PC-9 (cell line): ENCODE measurements at regions not wholly inside any gene's neighbourhood (a gene's known extent, or its start where the extent isn't known, plus 50 kb on each side); places are given as distances from the start of the nearest gene placed in this dataset.

ENCODE experiments used
- BruUV-seq: library from RNA; stranded (reverse); fragments of 400-500 nt; replicated peaks from 2 replicates; lab custom pipeline; 2021; lab: Mats Ljungman, UMichigan
- CTCF ChIA-PET: fragments of 300-600 bp; sonication (Branson Sonifier 250); formaldehyde crosslinking; loops from one replicate; lab custom pipeline; 2022; ENCODE audit warnings: antibody characterized with exemption; lab: Charles Lee
- POLR2A ChIA-PET: fragments of 300-600 bp; sonication (Branson Sonifier 250); formaldehyde crosslinking; loops from one replicate; lab custom pipeline; 2022; ENCODE audit warnings: antibody characterized with exemption; ENCODE audit not compliant: unreplicated experiment; lab: Charles Lee
- DNase-seq, 2 experiments: peaks; one replicate each; pipeline versions ENCODE4 v3.0.0 to v3.0.0-alpha.2; 2015 to 2022; ENCODE audit warnings: mixed read lengths in 1 of 2
- H2AFZ ChIP-seq: fragments of 200-600 bp; sonication (generic); 2 replicates; pipeline ENCODE4 v1.8.1; 2017; ENCODE audit warnings: antibody characterized with exemption
- H3F3A ChIP-seq: fragments of 200-600 bp; sonication (generic); 2 replicates; pipeline ENCODE4 v1.8.1; 2017; ENCODE audit warnings: antibody characterized with exemption, mild to moderate bottlenecking, low read depth; ENCODE audit not compliant: insufficient read depth
- H3K27ac ChIP-seq: fragments of 200-600 bp; sonication (generic); 2 replicates; pipeline ENCODE4 v1.6.1; 2016; ENCODE audit warnings: mixed run types
- H3K27me3 ChIP-seq: fragments of 200-600 bp; sonication (generic); 2 replicates; pipeline ENCODE4 v1.6.1; 2016; ENCODE audit warnings: low read depth, mixed run types; ENCODE audit not compliant: insufficient read depth
- H3K36me3 ChIP-seq: fragments of 200-600 bp; sonication (generic); 2 replicates; pipeline ENCODE4 v1.6.1; 2016; ENCODE audit warnings: low read depth, mixed run types
- H3K4me1 ChIP-seq: fragments of 200-600 bp; sonication (generic); replicated peaks from 2 replicates; pipeline ENCODE4 v1.6.1; 2016; ENCODE audit warnings: mixed run types; ENCODE audit not compliant: insufficient read depth
- H3K4me2 ChIP-seq: fragments of 200-600 bp; sonication (generic); 2 replicates; pipeline ENCODE4 v1.6.1; 2017; ENCODE audit warnings: mixed run types
- H3K4me3 ChIP-seq: fragments of 200-600 bp; sonication (generic); 2 replicates; pipeline ENCODE4 v1.6.1; 2016; ENCODE audit warnings: mixed run types
- H3K79me2 ChIP-seq: fragments of 200-600 bp; sonication (generic); 2 replicates; pipeline ENCODE4 v1.6.1; 2017; ENCODE audit warnings: low read depth, mixed run types
- H3K9me2 ChIP-seq: fragments of 200-600 bp; sonication (generic); 2 replicates; pipeline ENCODE4 v1.8.1; 2017; ENCODE audit warnings: mild to moderate bottlenecking; ENCODE audit not compliant: insufficient read depth
- H3K9me3 ChIP-seq: fragments of 200-600 bp; sonication (generic); 2 replicates; pipeline ENCODE4 v1.8.1; 2016; ENCODE audit warnings: low read depth; ENCODE audit not compliant: insufficient read depth
- H4K20me1 ChIP-seq: fragments of 200-600 bp; sonication (generic); 2 replicates; pipeline ENCODE4 v1.8.1; 2017; ENCODE audit not compliant: insufficient read depth
- CTCF ChIP-seq: fragments of 200-600 bp; sonication (generic); conservative IDR thresholded peaks from 2 replicates; pipeline ENCODE4 v1.6.1; 2017; ENCODE audit warnings: mixed run types, antibody characterized with exemption, mild to moderate bottlenecking, moderate library complexity
- EZH2 ChIP-seq: fragments of 200-600 bp; sonication (generic); IDR thresholded peaks from 2 replicates; pipeline ENCODE4 v1.8.0; 2017; ENCODE audit warnings: antibody characterized with exemption, low read depth
- intact Hi-C: fragments of 100-400 bp; cut with micrococcal nuclease; formaldehyde crosslinking; loops from one replicate; pipeline ENCODE4 v1.10.0; 2022; ENCODE audit not compliant: unreplicated experiment

- peaks cover 89% of the 10 kb centered on the region for H3K27me3 ChIP-seq
- no peaks in the 10 kb centered on the region for H3K36me3 ChIP-seq
- H2AFZ ChIP-seq, result no peak overlapping the region
- no peak overlapping the region for H3K27ac ChIP-seq
- H4K20me1 ChIP-seq, result no peaks in the 10 kb centered on the region
- CTCF ChIA-PET, result no interaction called here
- no peaks in the 10 kb centered on the region for H3F3A ChIP-seq
- POLR2A ChIA-PET, result no interaction called here
- no peaks in the 10 kb centered on the region for H3K79me2 ChIP-seq
- no peaks in the 10 kb centered on the region for H3K9me2 ChIP-seq
- intact Hi-C loops, result no loop called here
- TF ChIP-seq CTCF, result no peak
- H3K4me1 ChIP-seq, result no peaks in the 10 kb centered on the region
- no peak overlapping the region for H3K4me3 ChIP-seq
- DNase-seq, result no peak
- H3K4me2 ChIP-seq, result no peak overlapping the region
- BruUV-seq, result no TSS peak
- H3K9me3 ChIP-seq, result no peaks in the 10 kb centered on the region
Observed at GRCh38 chr13:111952032-111952431, 114.9 kb upstream of the SOX1 start.

- H3K4me3 ChIP-seq, result no peak overlapping the region
- no peaks in the 10 kb centered on the region for H3K9me2 ChIP-seq
- H3K27me3 ChIP-seq, result peaks cover 89% of the 10 kb centered on the region
- no peak for DNase-seq
- no peaks in the 10 kb centered on the region for H3K79me2 ChIP-seq
- POLR2A ChIA-PET, result no interaction called here
- no peaks in the 10 kb centered on the region for H3K36me3 ChIP-seq
- H3F3A ChIP-seq, result no peaks in the 10 kb centered on the region
- no peak overlapping the region for H3K4me2 ChIP-seq
- no peaks in the 10 kb centered on the region for H4K20me1 ChIP-seq
- H3K4me1 ChIP-seq, result no peaks in the 10 kb centered on the region
- H3K27ac ChIP-seq, result no peak overlapping the region
- H3K9me3 ChIP-seq, result no peaks in the 10 kb centered on the region
- intact Hi-C loops, result no loop called here
- H2AFZ ChIP-seq, result no peak overlapping the region
- BruUV-seq, result no TSS peak
- CTCF ChIA-PET, result no interaction called here
- TF ChIP-seq EZH2 (no peak), CTCF (no peak)
Observed at GRCh38 chr13:111952814-111953213, 114.1 kb upstream of the SOX1 start.

GRCh38 chr13:111953546-111954178 is 113.3 kb upstream of the SOX1 start:
- no peaks in the 10 kb centered on the region for H3K9me2 ChIP-seq
- no peak overlapping the region for H3K27ac ChIP-seq
- no peaks in the 10 kb centered on the region for H3K4me1 ChIP-seq
- no peak overlapping the region for H3K4me2 ChIP-seq
- POLR2A ChIA-PET, result no interaction called here
- CTCF ChIA-PET, result no interaction called here
- peaks cover 89% of the 10 kb centered on the region for H3K27me3 ChIP-seq
- H4K20me1 ChIP-seq, result no peaks in the 10 kb centered on the region
- no peak overlapping the region for H3K4me3 ChIP-seq
- intact Hi-C loops, result no loop called here
- H2AFZ ChIP-seq, result no peak overlapping the region
- no peaks in the 10 kb centered on the region for H3K79me2 ChIP-seq
- no TSS peak for BruUV-seq
- no peaks in the 10 kb centered on the region for H3F3A ChIP-seq
- TF ChIP-seq CTCF, result no peak
- no peak for TF ChIP-seq EZH2
- H3K36me3 ChIP-seq, result no peaks in the 10 kb centered on the region
- H3K9me3 ChIP-seq, result no peaks in the 10 kb centered on the region
- no peak for DNase-seq
